ENCODE measurements at regions not wholly inside any gene's neighbourhood (a gene's known extent, or its start where the extent isn't known, plus 50 kb on each side); places are given as distances from the start of the nearest gene placed in this dataset.

- H3K79me2 ChIP-seq (ENCODE audit: insufficient read depth), result no peaks in the 10 kb centered on the region
- TF ChIP-seq, protein P1, sequence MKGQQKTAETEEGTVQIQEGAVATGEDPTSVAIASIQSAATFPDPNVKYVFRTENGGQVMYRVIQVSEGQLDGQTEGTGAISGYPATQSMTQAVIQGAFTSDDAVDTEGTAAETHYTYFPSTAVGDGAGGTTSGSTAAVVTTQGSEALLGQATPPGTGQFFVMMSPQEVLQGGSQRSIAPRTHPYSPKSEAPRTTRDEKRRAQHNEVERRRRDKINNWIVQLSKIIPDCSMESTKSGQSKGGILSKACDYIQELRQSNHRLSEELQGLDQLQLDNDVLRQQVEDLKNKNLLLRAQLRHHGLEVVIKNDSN (IDR thresholded peaks at IDR 0.05; ENCODE audit: borderline replicate concordance, low read depth), result no peak
- no peak for TF ChIP-seq EP300 (IDR thresholded peaks at IDR 0.05; ENCODE audit: borderline replicate concordance in 1 of 2, low read depth in 1 of 2, low read length in 1 of 2)
- TF ChIP-seq REST (IDR thresholded peaks at IDR 0.05; ENCODE audit: low read depth, low read length), result no peak
- no peak for TF ChIP-seq USF2 (IDR thresholded peaks at IDR 0.05; ENCODE audit: borderline replicate concordance, low read depth, low read length)
- no peak for TF ChIP-seq TAF1 (IDR thresholded peaks at IDR 0.05; ENCODE audit: borderline replicate concordance, low read depth, low read length)
- TF ChIP-seq MEF2A (IDR thresholded peaks at IDR 0.05; ENCODE audit: borderline replicate concordance, low read depth), result no peak
- no peak for TF ChIP-seq JUND (IDR thresholded peaks at IDR 0.05)
- no peak for TF ChIP-seq SIN3A (IDR thresholded peaks at IDR 0.05; ENCODE audit: borderline replicate concordance, low read depth, low read length)
- no peak for TF ChIP-seq ZBTB33 (IDR thresholded peaks at IDR 0.05; ENCODE audit: borderline replicate concordance, low read depth)
- no peak for TF ChIP-seq RCOR1 (IDR thresholded peaks at IDR 0.05; ENCODE audit: low read length)
- TF ChIP-seq YY1 (IDR thresholded peaks at IDR 0.05; ENCODE audit: low read depth), result no peak
- no peak for TF ChIP-seq GATA2 (CRISPR knock-in tag; IDR thresholded peaks at IDR 0.05)
- CTCF ChIA-PET, result interaction anchor here (0.7 kb wide), 1 partner anchor 126 kb away, joined by 3 read pairs; no protein-coding TSS in a partner anchor
- no peak overlapping the region for H3K4me3 ChIP-seq (ENCODE audit: low read depth in 2 of 2, low read length in 1 of 2)
- H3K36me3 ChIP-seq (replicated peaks in 1 of 2; ENCODE audit: control insufficient read depth in 1 of 2, insufficient read depth in 2 of 2, low read length in 1 of 2), result no peaks in the 10 kb centered on the region
- POLR2A ChIA-PET, result no interaction called here
- no peaks in the 10 kb centered on the region for H4K20me1 ChIP-seq (ENCODE audit: insufficient read depth)
- no peak overlapping the region for H2AFZ ChIP-seq (ENCODE audit: low read depth)
- H3K4me2 ChIP-seq, result no peak overlapping the region
- 44% methylated on average over 6 of the region's 6 CpGs for WGBS (ENCODE audit: low lambda C conversion rate)
- peaks cover 85% of the 10 kb centered on the region for H3K27me3 ChIP-seq (ENCODE audit: insufficient read depth)
- no peaks in the 10 kb centered on the region for H3K4me1 ChIP-seq (ENCODE audit: control insufficient read depth in 1 of 2, insufficient read depth in 2 of 2, low read depth in 1 of 2, low read length in 1 of 2)
- no peak overlapping the region for H3K9ac ChIP-seq
- no peak overlapping the region for H3K27ac ChIP-seq (ENCODE audit: low read depth in 2 of 2, low read length in 1 of 2)
- no peak for DNase-seq
- peaks cover 7% of the 10 kb centered on the region for H3F3A ChIP-seq (replicated peaks; ENCODE audit: insufficient read depth)
- no peaks in the 10 kb centered on the region for H3K9me2 ChIP-seq
- H3K9me3 ChIP-seq, result no peaks in the 10 kb centered on the region
Measured at GRCh38 chr6:7674291-7674690, 51.6 kb upstream of the BMP6 start.
